ENCODE measurements at regions not wholly inside any gene's neighbourhood (a gene's known extent, or its start where the extent isn't known, plus 50 kb on each side); places are given as distances from the start of the nearest gene placed in this dataset.
"Not testable (repeated sequence)": the region's sequence is repeated elsewhere in the genome, so short reads cannot be mapped to it uniquely, and the experiment has no call there.

- H3K27me3 ChIP-seq (ENCODE audit: insufficient read depth, low read length) = no peaks in the 10 kb centered on the region
- H3K36me3 ChIP-seq (ENCODE audit: insufficient read depth, low read length) = no peaks in the 10 kb centered on the region
- no peak overlapping the region for H2AFZ ChIP-seq (ENCODE audit: low read length, unreplicated experiment)
- H3K79me2 ChIP-seq (ENCODE audit: control insufficient read depth, insufficient read depth, low read length, unreplicated experiment) = no peaks in the 10 kb centered on the region
- H3K4me1 ChIP-seq (ENCODE audit: control insufficient read depth, insufficient read depth, low read length, unreplicated experiment) = no peaks in the 10 kb centered on the region
- no peak overlapping the region for H3K4me3 ChIP-seq (ENCODE audit: low read depth, low read length)
- no peak overlapping the region for H3K27ac ChIP-seq (ENCODE audit: low read depth, low read length)
These were observed 230.7 kb upstream of the CCL2 start for GRCh38 chr17:34024386-34024785.

- Histone ChIP-seq H3K36me3 (ENCODE audit: insufficient read depth, low read length) (no peaks in the 10 kb centered on the region), H3K4me3 (ENCODE audit: low read depth, low read length) (no peak overlapping the region), H3K27ac (ENCODE audit: low read depth, low read length) (no peak overlapping the region), H3K27me3 (ENCODE audit: insufficient read depth, low read length) (no peaks in the 10 kb centered on the region), H3K79me2 (ENCODE audit: control insufficient read depth, insufficient read depth, low read length, unreplicated experiment) (no peaks in the 10 kb centered on the region), H2AFZ (ENCODE audit: low read length, unreplicated experiment) (no peak overlapping the region), H3K4me1 (ENCODE audit: control insufficient read depth, insufficient read depth, low read length, unreplicated experiment) (no peaks in the 10 kb centered on the region)
These were observed 230.1 kb upstream of the CCL2 start for GRCh38 chr17:34024806-34025551.

GRCh38 chr17:34030601-34031000 lies 224.5 kb upstream of the CCL2 start:
- not testable (repeated sequence) for H3K4me3 ChIP-seq (ENCODE audit: low read depth, low read length); H2AFZ ChIP-seq (ENCODE audit: low read length, unreplicated experiment); H3K4me1 ChIP-seq (ENCODE audit: control insufficient read depth, insufficient read depth, low read length, unreplicated experiment); H3K36me3 ChIP-seq (ENCODE audit: insufficient read depth, low read length); H3K79me2 ChIP-seq (ENCODE audit: control insufficient read depth, insufficient read depth, low read length, unreplicated experiment); H3K27ac ChIP-seq (ENCODE audit: low read depth, low read length); H3K27me3 ChIP-seq (ENCODE audit: insufficient read depth, low read length)

GRCh38 chr17:34032305-34032704 lies 222.8 kb upstream of the CCL2 start:
- H3K36me3 ChIP-seq (ENCODE audit: insufficient read depth, low read length); H3K27me3 ChIP-seq (ENCODE audit: insufficient read depth, low read length); H3K4me3 ChIP-seq (ENCODE audit: low read depth, low read length); H3K27ac ChIP-seq (ENCODE audit: low read depth, low read length); H2AFZ ChIP-seq (ENCODE audit: low read length, unreplicated experiment); H3K79me2 ChIP-seq (ENCODE audit: control insufficient read depth, insufficient read depth, low read length, unreplicated experiment); H3K4me1 ChIP-seq (ENCODE audit: control insufficient read depth, insufficient read depth, low read length, unreplicated experiment): not testable (repeated sequence)

GRCh38 chr17:34038786-34039185 lies 216.3 kb upstream of the CCL2 start:
- H3K27me3 ChIP-seq (ENCODE audit: insufficient read depth, low read length); H3K4me3 ChIP-seq (ENCODE audit: low read depth, low read length); H3K79me2 ChIP-seq (ENCODE audit: control insufficient read depth, insufficient read depth, low read length, unreplicated experiment); H3K27ac ChIP-seq (ENCODE audit: low read depth, low read length); H3K36me3 ChIP-seq (ENCODE audit: insufficient read depth, low read length); H3K4me1 ChIP-seq (ENCODE audit: control insufficient read depth, insufficient read depth, low read length, unreplicated experiment); H2AFZ ChIP-seq (ENCODE audit: low read length, unreplicated experiment): not testable (repeated sequence)

- not testable (repeated sequence) for H3K27me3 ChIP-seq (ENCODE audit: insufficient read depth, low read length); H3K36me3 ChIP-seq (ENCODE audit: insufficient read depth, low read length); H3K4me3 ChIP-seq (ENCODE audit: low read depth, low read length); H2AFZ ChIP-seq (ENCODE audit: low read length, unreplicated experiment); H3K27ac ChIP-seq (ENCODE audit: low read depth, low read length); H3K79me2 ChIP-seq (ENCODE audit: control insufficient read depth, insufficient read depth, low read length, unreplicated experiment); H3K4me1 ChIP-seq (ENCODE audit: control insufficient read depth, insufficient read depth, low read length, unreplicated experiment)
These were observed 215.9 kb upstream of the CCL2 start for GRCh38 chr17:34039213-34039612.

- H3K27ac ChIP-seq (ENCODE audit: low read depth, low read length) = not testable (repeated sequence)
These were observed 215.1 kb upstream of the CCL2 start for GRCh38 chr17:34039759-34040555.

GRCh38 chr17:34045990-34046389 lies 209.1 kb upstream of the CCL2 start:
- no peak overlapping the region for H3K4me3 ChIP-seq (ENCODE audit: low read depth, low read length)
- H3K27me3 ChIP-seq (ENCODE audit: insufficient read depth, low read length) = no peaks in the 10 kb centered on the region
- H3K36me3 ChIP-seq (ENCODE audit: insufficient read depth, low read length) = no peaks in the 10 kb centered on the region
- H3K4me1 ChIP-seq (ENCODE audit: control insufficient read depth, insufficient read depth, low read length, unreplicated experiment) = no peaks in the 10 kb centered on the region
- H3K79me2 ChIP-seq (ENCODE audit: control insufficient read depth, insufficient read depth, low read length, unreplicated experiment) = no peaks in the 10 kb centered on the region
- no peak overlapping the region for H3K27ac ChIP-seq (ENCODE audit: low read depth, low read length)
- H2AFZ ChIP-seq (ENCODE audit: low read length, unreplicated experiment) = no peak overlapping the region

More at GRCh38 chr17:34039759-34040555, 215.1 kb upstream of the CCL2 start:
- not testable (repeated sequence) for H3K79me2 ChIP-seq (ENCODE audit: control insufficient read depth, insufficient read depth, low read length, unreplicated experiment); H3K36me3 ChIP-seq (ENCODE audit: insufficient read depth, low read length); H2AFZ ChIP-seq (ENCODE audit: low read length, unreplicated experiment); H3K27me3 ChIP-seq (ENCODE audit: insufficient read depth, low read length); H3K4me3 ChIP-seq (ENCODE audit: low read depth, low read length); H3K4me1 ChIP-seq (ENCODE audit: control insufficient read depth, insufficient read depth, low read length, unreplicated experiment)

- no peak overlapping the region for H2AFZ ChIP-seq (ENCODE audit: low read length, unreplicated experiment)
- H3K4me1 ChIP-seq (ENCODE audit: control insufficient read depth, insufficient read depth, low read length, unreplicated experiment) = no peaks in the 10 kb centered on the region
- no peaks in the 10 kb centered on the region for H3K79me2 ChIP-seq (ENCODE audit: control insufficient read depth, insufficient read depth, low read length, unreplicated experiment)
- H3K27me3 ChIP-seq (ENCODE audit: insufficient read depth, low read length) = no peaks in the 10 kb centered on the region
- no peak overlapping the region for H3K27ac ChIP-seq (ENCODE audit: low read depth, low read length)
- no peak overlapping the region for H3K4me3 ChIP-seq (ENCODE audit: low read depth, low read length)
- no peaks in the 10 kb centered on the region for H3K36me3 ChIP-seq (ENCODE audit: insufficient read depth, low read length)
These were observed 204.0 kb upstream of the CCL2 start for GRCh38 chr17:34051046-34051445.

GRCh38 chr17:34054495-34054894 lies 200.6 kb upstream of the CCL2 start:
- Histone ChIP-seq H2AFZ (ENCODE audit: low read length, unreplicated experiment) (no peak overlapping the region), H3K79me2 (ENCODE audit: control insufficient read depth, insufficient read depth, low read length, unreplicated experiment) (no peaks in the 10 kb centered on the region), H3K27ac (ENCODE audit: low read depth, low read length) (no peak overlapping the region), H3K27me3 (ENCODE audit: insufficient read depth, low read length) (no peaks in the 10 kb centered on the region), H3K4me1 (ENCODE audit: control insufficient read depth, insufficient read depth, low read length, unreplicated experiment) (no peaks in the 10 kb centered on the region), H3K36me3 (ENCODE audit: insufficient read depth, low read length) (no peaks in the 10 kb centered on the region), H3K4me3 (ENCODE audit: low read depth, low read length) (no peak overlapping the region)

- Histone ChIP-seq H3K27me3 (ENCODE audit: insufficient read depth, low read length) (no peaks in the 10 kb centered on the region), H3K79me2 (ENCODE audit: control insufficient read depth, insufficient read depth, low read length, unreplicated experiment) (no peaks in the 10 kb centered on the region), H3K4me3 (ENCODE audit: low read depth, low read length) (no peak overlapping the region), H3K36me3 (ENCODE audit: insufficient read depth, low read length) (no peaks in the 10 kb centered on the region), H2AFZ (ENCODE audit: low read length, unreplicated experiment) (no peak overlapping the region), H3K4me1 (ENCODE audit: control insufficient read depth, insufficient read depth, low read length, unreplicated experiment) (no peaks in the 10 kb centered on the region), H3K27ac (ENCODE audit: low read depth, low read length) (no peak overlapping the region)
These were observed 199.5 kb upstream of the CCL2 start for GRCh38 chr17:34055606-34056005.
